ENCODE measurements at regions not wholly inside any gene's neighbourhood (a gene's known extent, or its start where the extent isn't known, plus 50 kb on each side); places are given as distances from the start of the nearest gene placed in this dataset.

- in situ Hi-C loops (cut with MboI) = no loop called here
- no TSS peak for BruUV-seq (replicated peaks)
Observed at GRCh38 chr6:84876723-84877514, 112.5 kb upstream of the TBX18 start.

More at GRCh38 chr6:84876723-84877514, 112.5 kb upstream of the TBX18 start:
- no peaks in the 10 kb centered on the region for H3K27me3 ChIP-seq (ENCODE audit: control insufficient read depth in 2 of 2, insufficient read depth in 2 of 2, low read length in 2 of 2)
- no peaks in the 10 kb centered on the region for H3K9me1 ChIP-seq (ENCODE audit: control insufficient read depth, insufficient read depth, low read length)
- no peak for TF ChIP-seq FOXP1 (CRISPR knock-in tag; IDR thresholded peaks at IDR 0.05)
- no peak for TF ChIP-seq ZNF830 (CRISPR knock-in tag; IDR thresholded peaks at IDR 0.05)
- no peak for TF ChIP-seq TAF15 (IDR thresholded peaks at IDR 0.05; ENCODE audit: low read depth, low read length)
- no peak for TF ChIP-seq SMAD4 (CRISPR knock-in tag; conservative IDR thresholded peaks at IDR 0.05)
- TF ChIP-seq MAFK (IDR thresholded peaks at IDR 0.05; ENCODE audit: low read length) = no peak
- no peak for TF ChIP-seq ZBTB26 (CRISPR knock-in tag; IDR thresholded peaks at IDR 0.05)
- TF ChIP-seq CCNT2 (IDR thresholded peaks at IDR 0.05; ENCODE audit: borderline replicate concordance, extremely low read depth, insufficient read length, low read depth, low read length) = no peak
- no peak for TF ChIP-seq ZNF780A (CRISPR knock-in tag; IDR thresholded peaks at IDR 0.05)
- TF ChIP-seq ZKSCAN1 (IDR thresholded peaks at IDR 0.05; ENCODE audit: low read depth, low read length) = no peak
- no peak for TF ChIP-seq ZNF316 (IDR thresholded peaks at IDR 0.05)
- no peak for TF ChIP-seq ESRRB (CRISPR knock-in tag; IDR thresholded peaks at IDR 0.05; ENCODE audit: borderline replicate concordance)
- TF ChIP-seq SOX6 (IDR thresholded peaks at IDR 0.05) = no peak
- ATAC-seq = no peak
- no peaks in the 10 kb centered on the region for H4K20me1 ChIP-seq (replicated peaks; ENCODE audit: control insufficient read depth, insufficient read depth, low read length)
- H3K36me3 ChIP-seq (ENCODE audit: control insufficient read depth, insufficient read depth, low read length) = no peaks in the 10 kb centered on the region
- FAIRE-seq = no peak
- no peak overlapping the region for H3K9ac ChIP-seq (ENCODE audit: insufficient read depth in 1 of 2, low read depth in 2 of 2, low read length in 2 of 2)
- H3K4me2 ChIP-seq (ENCODE audit: insufficient read depth, low read length) = no peak overlapping the region
- H3K4me1 ChIP-seq (replicated peaks in 1 of 2; ENCODE audit: control insufficient read depth in 2 of 2, insufficient read depth in 2 of 2, low read length in 2 of 2) = no peaks in the 10 kb centered on the region
- WGBS (ENCODE audit: insufficient coverage, low coverage, missing lambda C conversion rate) = 0% methylated on average over 2 of the region's 2 CpGs
- DNase-seq (ENCODE audit: extremely low read depth in 1 of 4, low spot score in 3 of 4) = no peak
- H3K9me3 ChIP-seq (replicated peaks; ENCODE audit: control insufficient read depth, insufficient read depth, low read depth, low read length) = no peaks in the 10 kb centered on the region
- H2AFZ ChIP-seq (ENCODE audit: low read depth, low read length) = no peak overlapping the region
- intact Hi-C loops (cut with micrococcal nuclease) = no loop called here
- POLR2A ChIA-PET = no interaction called here
- H3K79me2 ChIP-seq (ENCODE audit: control insufficient read depth, insufficient read depth, low read length) = no peaks in the 10 kb centered on the region
- CTCF ChIA-PET (ENCODE audit: low intra/inter-chr PET ratio) = no interaction called here
- no peak overlapping the region for H3K4me3 ChIP-seq
- no peak overlapping the region for H3K27ac ChIP-seq (ENCODE audit: extremely low read depth, low read depth, low read length)

Measured in K562 (cell line).